Prostate gland (tissue), 2 donors: ENCODE measurements at regions not wholly inside any gene's neighbourhood (a gene's known extent, or its start where the extent isn't known, plus 50 kb on each side); places are given as distances from the start of the nearest gene placed in this dataset.

Experiments used
- CTCF ChIP-seq, 4 experiments: fragments of 200-600 bp in 2 of 4; fragments of 450-650 bp in 2 of 4; sonication (generic) in 2 of 4; IDR thresholded peaks; 1 replicate in 3 of 4; 2 replicates in 1 of 4; pipeline ENCODE4 v1.5.1; 2016 to 2019; ENCODE audit warnings: antibody characterized with exemption in 4 of 4, mild to moderate bottlenecking in 2 of 4, moderate library complexity in 2 of 4
- POLR2A ChIP-seq: fragments of 450-650 bp; IDR thresholded peaks from one replicate; pipeline ENCODE4 v1.6.1; 2016; ENCODE audit warnings: antibody characterized with exemption, mild to moderate bottlenecking

- TF ChIP-seq CTCF (IDR thresholded peaks at IDR 0.05) (no peak), POLR2A (no peak)
These were observed 129.8 kb downstream of the TMEM174 start for GRCh38 chr5:73302797-73303147.
